ENCODE measurements at regions not wholly inside any gene's neighbourhood (a gene's known extent, or its start where the extent isn't known, plus 50 kb on each side); places are given as distances from the start of the nearest gene placed in this dataset.
A peak's percentile ranks its signal among the peaks of the same experiment; 100 is the strongest.

DNA sequence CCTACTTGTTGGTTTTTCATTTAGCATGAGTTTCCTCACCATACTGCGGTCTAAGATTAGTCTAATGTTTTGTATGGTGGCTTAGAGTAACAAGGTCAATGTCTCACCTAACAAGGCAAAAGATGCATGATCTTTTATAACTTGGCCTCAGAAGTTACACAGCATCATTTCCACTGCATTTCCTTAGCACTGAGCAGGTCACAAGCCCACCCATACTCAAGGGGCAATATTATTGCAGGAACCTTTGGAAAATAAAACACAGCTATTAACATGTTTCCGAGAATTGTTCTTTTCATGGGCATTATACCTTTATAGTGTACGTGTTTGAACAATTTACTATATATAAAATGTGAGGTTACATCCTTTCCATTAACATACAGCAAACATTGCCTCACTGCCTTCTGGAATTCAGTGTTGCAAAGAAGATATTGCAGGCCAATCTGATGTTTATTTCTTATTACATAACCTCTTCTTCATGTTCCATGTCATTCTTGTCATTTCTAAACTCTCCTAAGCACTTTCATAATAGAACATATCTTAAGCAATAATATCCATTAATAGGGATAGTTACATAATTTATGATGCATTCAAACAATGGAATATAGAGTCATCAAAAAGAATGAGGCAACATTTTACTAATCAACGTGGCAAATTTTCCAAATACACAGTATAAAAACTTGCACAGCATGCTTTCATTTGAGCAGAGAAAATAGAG is 153.8 kb downstream of the AREG start:
- Histone ChIP-seq H3K9me3 (peaks cover 0 to 7% (median 0%) of the 10 kb centered on the region in 12 donors), H3K4me3 (no peak overlapping the region), H3K27me3 (no peaks in the 10 kb centered on the region), H3K36me3 (no peaks in the 10 kb centered on the region), H3K27ac (no peak overlapping the region), H3K4me1 (no peaks in the 10 kb centered on the region)
- no peak for TF ChIP-seq POLR2A (IDR thresholded peaks at IDR 0.05)
- TF ChIP-seq, protein P1, sequence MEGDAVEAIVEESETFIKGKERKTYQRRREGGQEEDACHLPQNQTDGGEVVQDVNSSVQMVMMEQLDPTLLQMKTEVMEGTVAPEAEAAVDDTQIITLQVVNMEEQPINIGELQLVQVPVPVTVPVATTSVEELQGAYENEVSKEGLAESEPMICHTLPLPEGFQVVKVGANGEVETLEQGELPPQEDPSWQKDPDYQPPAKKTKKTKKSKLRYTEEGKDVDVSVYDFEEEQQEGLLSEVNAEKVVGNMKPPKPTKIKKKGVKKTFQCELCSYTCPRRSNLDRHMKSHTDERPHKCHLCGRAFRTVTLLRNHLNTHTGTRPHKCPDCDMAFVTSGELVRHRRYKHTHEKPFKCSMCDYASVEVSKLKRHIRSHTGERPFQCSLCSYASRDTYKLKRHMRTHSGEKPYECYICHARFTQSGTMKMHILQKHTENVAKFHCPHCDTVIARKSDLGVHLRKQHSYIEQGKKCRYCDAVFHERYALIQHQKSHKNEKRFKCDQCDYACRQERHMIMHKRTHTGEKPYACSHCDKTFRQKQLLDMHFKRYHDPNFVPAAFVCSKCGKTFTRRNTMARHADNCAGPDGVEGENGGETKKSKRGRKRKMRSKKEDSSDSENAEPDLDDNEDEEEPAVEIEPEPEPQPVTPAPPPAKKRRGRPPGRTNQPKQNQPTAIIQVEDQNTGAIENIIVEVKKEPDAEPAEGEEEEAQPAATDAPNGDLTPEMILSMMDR (IDR thresholded peaks at IDR 0.05): no peak
- intact Hi-C loops (cut with DNase I): no loop called here
- 72 to 79% (median 75%) methylated on average over 4 of the region's 4 CpGs for WGBS, 4 donors
- no peak for DNase-seq
- no peak for ATAC-seq

DNA sequence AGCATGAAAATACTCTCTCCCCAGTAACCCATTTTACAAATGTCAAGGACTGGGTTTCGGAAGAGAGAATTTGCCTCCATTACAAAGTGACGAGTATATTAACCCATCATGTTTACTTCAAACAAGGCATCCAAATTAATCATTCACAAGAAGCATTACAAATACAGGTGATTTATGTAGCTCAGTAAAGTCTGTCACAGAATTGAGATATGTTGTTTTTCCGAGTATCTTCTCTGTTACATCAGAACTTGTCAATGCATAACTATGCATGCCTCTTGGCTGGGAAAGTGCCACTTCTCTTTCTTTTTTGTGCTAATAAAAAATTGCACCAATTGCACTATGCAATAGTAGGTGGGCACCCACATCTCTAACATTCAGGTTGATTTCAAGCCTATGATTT is 158.2 kb downstream of the AREG start:
- WGBS, 4 donors: 77 to 92% (median 89%) methylated on average over 3 of the region's 3 CpGs
- Histone ChIP-seq H3K9me3 (no peaks in the 10 kb centered on the region), H3K27ac (no peak overlapping the region), H3K4me1 (no peaks in the 10 kb centered on the region), H3K36me3 (no peaks in the 10 kb centered on the region), H3K27me3 (no peaks in the 10 kb centered on the region), H3K4me3 (no peak overlapping the region)
- DNase-seq (no peak), ATAC-seq (no peak)
- TF ChIP-seq, protein P1 (IDR thresholded peaks at IDR 0.05): no peak
- TF ChIP-seq POLR2A (IDR thresholded peaks at IDR 0.05): no peak
- intact Hi-C loops (cut with DNase I): no loop called here

DNA sequence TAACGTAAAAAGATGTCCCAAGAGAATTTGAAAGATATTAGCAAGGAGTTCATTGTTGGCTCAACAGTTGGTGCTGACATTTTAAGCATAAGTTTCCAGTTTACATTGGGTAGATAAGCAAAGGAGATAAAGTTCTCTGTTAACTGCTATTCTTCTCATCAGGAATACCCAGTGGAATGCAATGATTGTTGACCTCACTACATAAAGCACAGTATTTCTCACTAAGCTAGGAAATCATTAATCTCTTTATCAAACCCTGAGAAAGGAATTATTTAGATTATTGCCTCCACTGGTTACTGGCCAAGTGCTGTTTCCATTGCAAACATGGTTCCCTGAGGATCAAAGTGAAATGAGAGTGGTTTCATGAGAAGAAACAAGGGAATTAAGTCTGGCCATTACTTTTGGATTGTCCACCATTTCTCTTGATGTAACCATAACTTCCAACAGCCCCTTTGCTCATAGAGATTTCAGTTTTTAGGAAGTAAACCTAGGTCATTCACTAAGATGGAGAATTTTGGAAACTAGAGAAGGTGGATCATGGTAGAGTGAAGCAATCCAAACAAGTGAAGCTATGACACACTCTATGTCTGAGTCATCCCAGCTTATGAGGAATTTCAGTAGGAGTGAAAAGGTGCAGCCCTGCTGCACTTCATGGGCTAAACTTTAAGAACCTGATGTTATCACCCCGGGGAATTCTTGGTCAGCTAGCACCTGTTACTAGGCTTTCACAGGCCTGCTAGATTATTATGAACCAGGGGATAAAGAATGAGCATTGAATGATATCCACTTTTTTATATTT is 163.4 kb downstream of the AREG start:
- H3K27me3 ChIP-seq: no peaks in the 10 kb centered on the region
- H3K4me3 ChIP-seq: no peak overlapping the region
- DNase-seq (no peak), ATAC-seq (no peak)
- 76 to 85% (median 80%) methylated on average over 2 of the region's 2 CpGs for WGBS, 4 donors
- intact Hi-C loops (cut with DNase I): no loop called here
- TF ChIP-seq POLR2A (IDR thresholded peaks at IDR 0.05): no peak
- TF ChIP-seq, protein P1 (IDR thresholded peaks at IDR 0.05): no peak
- H3K4me1 ChIP-seq: peaks cover 0 to 5% (median 0%) of the 10 kb centered on the region in 12 donors
- H3K9me3 ChIP-seq: no peaks in the 10 kb centered on the region
- no peak overlapping the region for H3K27ac ChIP-seq
- no peaks in the 10 kb centered on the region for H3K36me3 ChIP-seq

DNA sequence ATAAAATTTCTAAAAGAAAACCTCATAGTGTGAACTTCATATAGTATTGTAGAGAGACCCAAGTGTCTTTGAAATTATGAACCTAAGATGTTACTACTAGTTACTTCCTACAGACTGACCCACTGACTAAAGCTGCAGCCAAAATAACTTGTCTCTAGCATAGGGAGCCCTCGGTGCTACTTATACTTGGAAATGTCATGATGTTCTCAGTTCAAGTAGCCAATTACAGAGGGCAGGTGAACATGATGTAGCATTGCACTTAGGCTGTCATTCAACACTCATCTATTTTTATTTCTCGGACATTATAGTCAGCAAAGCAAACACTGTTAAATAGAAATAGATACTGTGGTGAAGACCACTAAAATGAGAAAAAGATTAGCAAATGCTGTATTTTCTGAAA is 165.6 kb downstream of the AREG start:
- WGBS, 4 donors: 56 to 65% (median 59%) methylated on average over 2 of the region's 2 CpGs
- Histone ChIP-seq H3K27ac (no peak overlapping the region), H3K27me3 (no peaks in the 10 kb centered on the region), H3K4me3 (no peak overlapping the region), H3K9me3 (no peaks in the 10 kb centered on the region), H3K4me1 (peaks cover 0 to 5% (median 0%) of the 10 kb centered on the region in 12 donors), H3K36me3 (no peaks in the 10 kb centered on the region)
- peak; percentile 42 to 88 (median 72) for ATAC-seq
- intact Hi-C loops (cut with DNase I): loop anchor here in 1 of 10 donors (5.0 kb wide), 1 partner anchor 78 kb away; no protein-coding TSS in a partner anchor
- TF ChIP-seq, protein P1 (IDR thresholded peaks at IDR 0.05): no peak
- TF ChIP-seq POLR2A (IDR thresholded peaks at IDR 0.05): no peak
- no peak for DNase-seq

Measured in heart left ventricle (tissue), 16 donors.